Small intestine (tissue), 7 donors: ENCODE measurements at regions not wholly inside any gene's neighbourhood (a gene's known extent, or its start where the extent isn't known, plus 50 kb on each side); places are given as distances from the start of the nearest gene placed in this dataset.

ENCODE experiments used
- DNase-seq, 2 donors: peaks; one replicate each; pipeline versions ENCODE4 v3.0.0 to v3.0.0-alpha.2; 2013
- FAIRE-seq: peaks from 2 replicates; lab custom pipeline; 2012; peaks lifted over from hg19 to GRCh38; lab: Jason Lieb, UNC
- H3K27ac ChIP-seq, 3 donors: one replicate each; pipeline ENCODE4 v1.5.1; 2013; ENCODE audit warnings: low read length in 2 of 3, mild to moderate bottlenecking in 2 of 3, control low read depth in 1 of 3, inconsistent platforms in 1 of 3, low read depth in 1 of 3, moderate library complexity in 1 of 3
- H3K27me3 ChIP-seq, 3 donors: one replicate each; pipeline ENCODE4 v1.6.1; 2013; ENCODE audit warnings: low read length in 3 of 3, inconsistent platforms in 1 of 3; ENCODE audit not compliant: control insufficient read depth in 3 of 3, insufficient read depth in 3 of 3
- H3K36me3 ChIP-seq, 3 donors: one replicate each; pipeline ENCODE4 v1.6.1; 2013; ENCODE audit warnings: low read length in 3 of 3, inconsistent platforms in 1 of 3, low read depth in 1 of 3, mild to moderate bottlenecking in 1 of 3, moderate library complexity in 1 of 3; ENCODE audit not compliant: control insufficient read depth in 3 of 3, insufficient read depth in 2 of 3
- H3K4me1 ChIP-seq, 3 donors: one replicate each; pipeline ENCODE4 v1.6.1; 2013; ENCODE audit warnings: low read length in 2 of 3, inconsistent platforms in 1 of 3, low read depth in 1 of 3, mild to moderate bottlenecking in 1 of 3, moderate library complexity in 1 of 3; ENCODE audit not compliant: control insufficient read depth in 3 of 3, insufficient read depth in 2 of 3
- H3K4me3 ChIP-seq, 3 donors: one replicate each; pipeline ENCODE4 v1.5.1; 2013; ENCODE audit warnings: low read length in 3 of 3, control low read depth in 1 of 3, inconsistent platforms in 1 of 3, low read depth in 1 of 3, mild to moderate bottlenecking in 1 of 3, moderate library complexity in 1 of 3
- H3K9me3 ChIP-seq, 2 donors: one replicate each; pipeline ENCODE4 v1.6.1; 2013; ENCODE audit warnings: low read depth in 1 of 2, low read length in 1 of 2; ENCODE audit not compliant: control insufficient read depth in 2 of 2, insufficient read depth in 1 of 2
- whole genome bisulfite sequencing, 3 donors: extraction: QIAGEN DNeasy Blood & Tissue Kit; methylation state at CpG; one replicate each; pipeline ENCODE4 v1.1.7; 2013; 5-methylcytosine and 5-hydroxymethylcytosine counted together
- donor health status: healthy with polysubstance abuse.
- donor health status: control.
- donor health status: control.
- donor health status: Bipolar disorder and iron deficiency.
- donor health status: healthy.

DNA sequence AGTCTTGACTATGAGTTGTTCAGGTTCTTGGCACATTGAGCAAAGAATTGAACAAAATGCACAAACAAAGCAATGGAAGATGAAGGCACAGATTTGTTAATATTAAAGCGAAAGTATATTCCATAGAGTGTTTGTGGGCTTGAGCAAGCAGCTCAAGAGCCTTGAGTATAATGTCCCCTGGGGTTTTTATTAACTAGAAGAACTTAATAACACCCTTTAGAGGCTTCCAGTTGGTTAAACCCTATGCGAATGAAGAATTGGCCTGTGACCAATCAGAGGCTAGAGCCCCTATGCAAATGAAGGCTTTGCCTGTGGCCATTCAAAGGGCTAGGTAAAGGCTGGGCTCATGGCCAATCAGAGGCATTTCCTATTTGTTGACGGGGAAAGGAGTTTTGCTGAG is 135.3 kb upstream of the IL12B start:
- no peak overlapping the region for H3K27ac ChIP-seq
- DNase-seq = no peak
- H3K36me3 ChIP-seq = no peaks in the 10 kb centered on the region
- H3K27me3 ChIP-seq = peaks cover 0 to 3% (median 0%) of the 10 kb centered on the region in 3 donors
- no peak for FAIRE-seq
- H3K4me1 ChIP-seq = no peaks in the 10 kb centered on the region
- 86 to 89% (median 87%) methylated on average over 3 of the region's 3 CpGs for WGBS, 3 donors
- H3K9me3 ChIP-seq = no peaks in the 10 kb centered on the region
- H3K4me3 ChIP-seq = no peak overlapping the region

DNA sequence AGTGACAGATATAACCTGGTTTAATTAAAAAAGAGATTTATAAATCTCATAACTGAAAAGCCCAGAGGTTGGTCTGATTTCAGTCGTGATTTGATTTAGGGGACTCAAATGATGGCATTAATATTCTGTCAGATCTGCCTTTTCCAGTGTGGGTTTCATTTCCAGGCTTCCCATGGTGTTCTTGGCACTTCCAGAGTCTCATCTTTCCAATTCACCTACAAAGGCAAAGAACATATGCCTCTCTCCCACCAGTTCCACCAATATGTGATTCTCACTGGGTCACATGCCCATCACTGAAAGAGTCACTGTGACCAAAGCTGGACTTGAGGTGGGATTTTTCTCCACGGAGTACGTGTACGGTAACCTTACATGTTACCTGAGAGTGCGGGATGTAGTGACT is 137.4 kb upstream of the IL12B start:
- FAIRE-seq (no peak), DNase-seq (no peak)
- no peaks in the 10 kb centered on the region for H3K36me3 ChIP-seq
- no peaks in the 10 kb centered on the region for H3K4me1 ChIP-seq
- H3K4me3 ChIP-seq = no peak overlapping the region
- H3K27me3 ChIP-seq = peaks cover 0 to 3% (median 0%) of the 10 kb centered on the region in 3 donors
- 89 to 95% (median 93%) methylated on average over 5 of the region's 5 CpGs for WGBS, 3 donors
- no peaks in the 10 kb centered on the region for H3K9me3 ChIP-seq
- H3K27ac ChIP-seq = no peak overlapping the region

DNA sequence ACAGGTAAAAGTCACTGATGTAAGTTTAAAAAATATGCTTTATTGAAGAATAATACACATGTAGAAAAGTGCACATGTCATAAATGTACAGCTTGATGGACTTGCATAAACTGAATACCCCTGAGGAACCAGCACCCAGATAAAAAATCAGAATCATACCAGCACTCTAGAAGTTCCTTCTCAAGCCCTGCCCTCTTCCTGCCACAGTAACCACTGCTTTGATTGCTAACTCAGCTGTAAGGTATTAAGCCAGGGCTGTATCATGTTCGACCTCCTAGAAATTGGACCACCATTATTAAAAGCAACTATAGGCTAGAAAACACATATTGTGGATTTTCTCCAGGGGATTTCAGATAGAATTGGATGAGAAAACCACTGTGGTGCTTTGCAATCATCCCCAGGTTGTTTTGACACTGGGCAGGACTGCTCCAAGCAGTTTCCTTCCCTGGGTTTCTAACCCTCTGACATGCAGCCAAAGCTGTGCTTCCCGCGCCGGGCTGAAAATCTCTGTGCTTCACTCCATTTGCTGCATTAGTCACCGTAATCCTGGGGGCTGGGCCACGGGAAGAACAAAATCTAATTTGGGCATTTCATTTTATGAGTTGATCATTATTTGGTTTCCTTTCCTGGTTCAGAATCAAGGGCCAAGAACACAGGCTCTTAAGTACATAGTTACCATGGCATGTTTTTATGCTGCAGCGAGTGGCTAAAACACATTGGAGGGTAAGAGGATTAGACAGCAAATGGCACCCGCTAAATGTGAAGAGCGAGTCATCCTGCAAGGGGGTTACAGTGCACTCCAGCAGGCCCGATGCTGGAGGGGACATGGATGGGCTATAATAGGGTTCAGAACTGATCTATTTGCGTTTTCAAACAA is 139.4 kb upstream of the IL12B start:
- WGBS, 3 donors = 60 to 72% (median 66%) methylated on average over 11 of the region's 11 CpGs
- Histone ChIP-seq H3K4me1 (no peaks in the 10 kb centered on the region), H3K4me3 (no peak overlapping the region), H3K27me3 (peaks cover 0 to 3% (median 0%) of the 10 kb centered on the region in 3 donors), H3K27ac (no peak overlapping the region), H3K36me3 (no peaks in the 10 kb centered on the region), H3K9me3 (no peaks in the 10 kb centered on the region)
- FAIRE-seq (no peak), DNase-seq (no peak)

DNA sequence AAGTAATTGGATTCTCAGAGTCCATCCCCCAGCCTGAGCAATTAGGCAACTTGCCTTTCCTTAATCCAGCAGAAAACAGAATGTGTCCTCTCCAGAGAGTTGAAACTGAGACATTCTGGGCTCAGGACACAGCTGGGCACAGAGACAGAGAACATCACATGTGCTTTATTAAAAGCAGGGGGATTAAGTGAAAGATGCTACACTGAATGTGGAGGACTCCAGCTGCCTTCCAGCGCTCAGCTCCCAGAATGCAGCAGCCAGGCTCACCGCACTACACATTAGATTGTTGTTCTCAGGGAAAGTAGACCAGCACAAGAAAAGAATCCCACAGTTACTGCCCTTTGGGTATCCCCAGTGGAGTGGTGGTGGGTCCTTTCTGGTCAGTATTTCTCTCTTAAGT is 141.6 kb upstream of the IL12B start:
- H3K9me3 ChIP-seq = peaks cover 0 to 7% of the 10 kb centered on the region in 2 donors
- H3K27ac ChIP-seq = no peak overlapping the region
- WGBS, 3 donors = 72 to 89% (median 88%) methylated on average over 2 of the region's 2 CpGs
- no peaks in the 10 kb centered on the region for H3K4me1 ChIP-seq
- FAIRE-seq (no peak), DNase-seq (no peak)
- H3K27me3 ChIP-seq = peaks cover 0 to 3% (median 0%) of the 10 kb centered on the region in 3 donors
- H3K4me3 ChIP-seq = no peak overlapping the region
- H3K36me3 ChIP-seq = no peaks in the 10 kb centered on the region

DNA sequence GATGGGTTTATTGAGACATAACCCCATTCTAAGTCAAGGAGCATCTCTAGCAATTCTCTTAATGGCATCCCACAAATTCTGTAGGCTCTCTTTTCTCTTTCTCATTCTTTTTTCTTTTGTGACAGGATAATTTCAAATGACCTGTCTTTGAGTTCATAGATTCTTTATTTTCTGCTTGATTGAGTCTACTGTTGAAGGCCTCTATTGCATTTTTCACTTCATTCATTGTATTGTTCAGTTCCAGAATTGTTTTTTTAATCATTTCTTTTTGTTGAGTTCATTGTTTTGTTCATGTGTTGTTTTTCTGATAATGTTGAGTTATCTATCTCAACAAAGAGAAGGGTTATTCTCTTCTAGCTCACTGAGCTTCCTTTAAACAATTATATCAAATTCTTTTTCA is 144.7 kb upstream of the IL12B start:
- H3K27me3 ChIP-seq = no peaks in the 10 kb centered on the region
- FAIRE-seq = no peak

DNA sequence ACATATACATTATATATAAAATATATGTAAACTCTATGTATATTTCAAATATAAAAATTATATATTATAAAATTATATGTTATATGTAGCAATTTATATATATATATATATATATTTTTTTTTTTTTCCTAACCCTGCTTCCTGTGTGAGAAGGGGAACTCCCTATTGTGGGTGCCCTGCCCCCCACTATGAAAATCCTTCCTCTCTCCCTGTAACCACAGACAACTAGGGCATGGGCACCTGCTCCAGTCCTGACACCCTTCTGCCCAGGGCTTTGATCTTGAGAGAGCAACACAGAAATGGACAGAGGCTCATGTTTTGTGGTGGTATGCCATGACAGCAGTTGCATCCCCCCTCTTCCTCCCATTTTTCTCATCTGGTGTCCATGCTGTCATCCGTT is 148.7 kb upstream of the IL12B start:
- Histone ChIP-seq H3K9me3 (peaks cover 0 to 10% of the 10 kb centered on the region in 2 donors), H3K27me3 (no peaks in the 10 kb centered on the region), H3K4me3 (no peak overlapping the region), H3K36me3 (no peaks in the 10 kb centered on the region), H3K4me1 (no peaks in the 10 kb centered on the region), H3K27ac (no peak overlapping the region)
- no peak for DNase-seq
- no peak for FAIRE-seq
- WGBS, 3 donors = 42 to 77% (median 70%) methylated on average over 1 of the region's 1 CpG

More for the DNA sequence above, 144.7 kb upstream of the IL12B start:
- no peaks in the 10 kb centered on the region for H3K36me3 ChIP-seq
- no peaks in the 10 kb centered on the region for H3K4me1 ChIP-seq
- no peak overlapping the region for H3K27ac ChIP-seq
- peaks cover 0 to 10% of the 10 kb centered on the region in 2 donors for H3K9me3 ChIP-seq
- H3K4me3 ChIP-seq = no peak overlapping the region
- no peak for DNase-seq

DNA sequence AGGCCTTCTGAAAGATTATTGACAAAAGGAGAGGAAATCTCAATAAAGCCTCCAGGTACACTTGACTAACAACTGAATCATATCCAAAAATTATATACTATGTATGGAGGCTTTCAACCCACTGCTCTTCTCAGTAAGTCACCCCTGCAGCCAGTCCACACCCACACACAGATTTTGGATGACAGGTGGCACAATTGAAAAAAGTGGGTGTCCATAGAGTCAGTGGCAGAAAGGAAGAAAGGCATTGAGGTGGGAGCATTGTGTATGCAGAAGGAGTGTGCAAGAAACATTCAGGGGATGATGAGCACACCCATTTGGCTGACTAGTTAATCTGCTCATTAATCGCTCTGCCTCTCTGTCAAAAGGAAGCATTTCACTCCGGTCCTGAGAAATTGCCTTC is 150.6 kb upstream of the IL12B start:
- DNase-seq (no peak), FAIRE-seq (no peak)
- Histone ChIP-seq H3K27me3 (no peaks in the 10 kb centered on the region), H3K36me3 (no peaks in the 10 kb centered on the region), H3K4me1 (no peaks in the 10 kb centered on the region), H3K9me3 (peaks cover 0 to 5% of the 10 kb centered on the region in 2 donors), H3K27ac (no peak overlapping the region), H3K4me3 (no peak overlapping the region)
- 90 to 96% (median 91%) methylated on average over 2 of the region's 2 CpGs for WGBS, 3 donors

DNA sequence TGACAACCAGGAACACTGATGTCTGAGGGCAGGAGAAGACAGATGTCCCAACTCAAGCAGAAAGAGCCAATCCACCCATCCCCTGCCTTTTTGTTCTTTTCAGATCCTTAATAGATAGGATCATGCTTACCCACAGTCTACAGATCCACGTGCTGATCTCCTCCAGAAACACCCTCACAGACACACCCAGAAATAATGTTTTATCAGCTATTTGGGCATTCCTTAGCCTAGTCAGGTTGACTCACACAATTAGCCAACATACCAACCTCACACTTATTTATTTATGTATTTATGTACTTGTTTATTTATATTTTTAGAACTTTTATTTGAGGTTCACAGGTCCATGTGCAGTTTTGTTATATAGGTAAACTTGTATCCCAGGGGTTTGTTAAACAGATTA is 151.5 kb upstream of the IL12B start:
- FAIRE-seq (no peak), DNase-seq (no peak)
- Histone ChIP-seq H3K9me3 (peaks cover 0 to 2% of the 10 kb centered on the region in 2 donors), H3K27me3 (no peaks in the 10 kb centered on the region), H3K36me3 (no peaks in the 10 kb centered on the region), H3K4me1 (no peaks in the 10 kb centered on the region), H3K4me3 (no peak overlapping the region), H3K27ac (no peak overlapping the region)
- WGBS, 3 donors = 7 to 61% (median 22%) methylated on average over 1 of the region's 1 CpG
